GM21737 (cell line): ENCODE measurements at regions not wholly inside any gene's neighbourhood (a gene's known extent, or its start where the extent isn't known, plus 50 kb on each side); places are given as distances from the start of the nearest gene placed in this dataset.
A peak's percentile ranks its signal among the peaks of the same experiment; 100 is the strongest.
"Not testable (repeated sequence)": the region's sequence is repeated elsewhere in the genome, so short reads cannot be mapped to it uniquely, and the experiment has no call there.

ENCODE experiments used
- ATAC-seq: cut with Tn5 transposase; IDR thresholded peaks from one replicate; pipeline ENCODE4 v1.9.1; 2021; ENCODE audit warnings: mild to moderate bottlenecking, moderate library complexity; ENCODE audit not compliant: unreplicated experiment

GRCh38 chr5:157962686-157963085 is 103.7 kb upstream of the CLINT1 start:
- not testable (repeated sequence) for ATAC-seq

- ATAC-seq, result no peak
Measured at GRCh38 chr5:157961896-157962590, 103.1 kb upstream of the CLINT1 start.

- ATAC-seq, result no peak
Measured at GRCh38 chr5:157961176-157961575, 102.2 kb upstream of the CLINT1 start.

- ATAC-seq, result no peak
Measured at GRCh38 chr5:157959370-157959769, 100.4 kb upstream of the CLINT1 start.

GRCh38 chr5:157956271-157956885 is 97.4 kb upstream of the CLINT1 start:
- no peak for ATAC-seq

GRCh38 chr5:157955541-157956172 is 96.7 kb upstream of the CLINT1 start:
- no peak for ATAC-seq

- no peak for ATAC-seq
Measured at GRCh38 chr5:157952374-157952685, 93.4 kb upstream of the CLINT1 start.

- no peak for ATAC-seq
Measured at GRCh38 chr5:157951673-157952373, 92.9 kb upstream of the CLINT1 start.

- no peak for ATAC-seq
Measured at GRCh38 chr5:157949520-157949919, 90.6 kb upstream of the CLINT1 start.

- peak; percentile 92 for ATAC-seq
Measured at GRCh38 chr5:157948738-157949410, 89.9 kb upstream of the CLINT1 start.

GRCh38 chr5:157947156-157947555 is 88.2 kb upstream of the CLINT1 start:
- ATAC-seq, result no peak

GRCh38 chr5:157945822-157946221 is 86.9 kb upstream of the CLINT1 start:
- not testable (repeated sequence) for ATAC-seq

GRCh38 chr5:157944938-157945337 is 86.0 kb upstream of the CLINT1 start:
- no peak for ATAC-seq

GRCh38 chr5:157944077-157944633 is 85.2 kb upstream of the CLINT1 start:
- ATAC-seq, result no peak

GRCh38 chr5:157942595-157942994 is 83.7 kb upstream of the CLINT1 start:
- no peak for ATAC-seq

GRCh38 chr5:157941616-157942015 is 82.7 kb upstream of the CLINT1 start:
- no peak for ATAC-seq

GRCh38 chr5:157938101-157938500 is 79.2 kb upstream of the CLINT1 start:
- not testable (repeated sequence) for ATAC-seq

- ATAC-seq, result not testable (repeated sequence)
Measured at GRCh38 chr5:157936776-157937501, 78.0 kb upstream of the CLINT1 start.

- ATAC-seq, result no peak
Measured at GRCh38 chr5:157934600-157934999, 75.7 kb upstream of the CLINT1 start.

GRCh38 chr5:157933005-157933404 is 74.1 kb upstream of the CLINT1 start:
- no peak for ATAC-seq
